Head of caudate nucleus (tissue), 42 donors: ENCODE measurements at regions not wholly inside any gene's neighbourhood (a gene's known extent, or its start where the extent isn't known, plus 50 kb on each side); places are given as distances from the start of the nearest gene placed in this dataset.

Source experiments
- DNase-seq, 42 donors: peaks; one replicate each; pipeline versions ENCODE4 v3.0.0 to v3.0.0-alpha.2; 2020 to 2021; ENCODE audit warnings: mixed read lengths in 7 of 42
- intact Hi-C: fragments of 100-400 bp; cut with DNase I; formaldehyde crosslinking; loops from one replicate; pipeline ENCODE4 v1.15.0; 2022

GRCh38 chr4:13201241-13201640 is 282.9 kb downstream of the RAB28 start:
- intact Hi-C loops = no loop called here
- DNase-seq = no peak

- intact Hi-C loops = no loop called here
- no peak for DNase-seq
Measured at GRCh38 chr4:13196721-13197120, 287.4 kb downstream of the RAB28 start.

GRCh38 chr4:13193662-13194061 is 290.5 kb downstream of the RAB28 start:
- DNase-seq = no peak
- intact Hi-C loops = no loop called here

DNA sequence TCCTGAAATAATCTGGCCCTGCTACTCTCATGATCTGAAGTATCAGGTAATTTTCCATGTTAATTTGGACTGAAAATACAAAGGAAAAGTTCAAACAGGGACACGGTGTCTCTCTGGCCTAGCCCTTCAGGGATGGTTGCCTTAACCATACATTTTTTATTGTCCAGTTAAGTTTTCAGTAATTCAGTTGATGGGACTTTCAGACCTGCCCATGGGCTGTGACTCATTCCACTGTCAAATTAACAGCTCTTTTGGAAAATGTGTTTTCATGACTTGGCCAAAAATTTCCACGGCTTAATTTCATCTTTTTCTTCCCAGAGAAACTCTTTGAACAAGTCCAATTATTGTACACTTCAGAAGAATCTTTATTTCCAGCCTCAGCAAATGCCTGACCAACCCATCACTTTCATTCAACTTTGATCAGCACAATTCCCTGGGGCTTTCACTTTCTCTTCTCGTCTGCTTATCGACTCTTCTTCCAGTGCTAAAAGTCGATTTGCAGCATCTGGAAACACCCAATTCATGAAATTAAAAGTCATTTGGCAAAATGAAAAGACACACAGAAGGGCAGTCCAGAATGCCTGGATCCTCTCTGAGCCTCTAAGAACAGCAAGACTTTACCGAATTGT is 293.9 kb downstream of the RAB28 start:
- intact Hi-C loops = no loop called here

GRCh38 chr4:13184199-13184598 is 299.9 kb downstream of the RAB28 start:
- no peak for DNase-seq
- intact Hi-C loops = no loop called here

More for the DNA sequence above, 293.9 kb downstream of the RAB28 start:
- DNase-seq = no peak

DNA sequence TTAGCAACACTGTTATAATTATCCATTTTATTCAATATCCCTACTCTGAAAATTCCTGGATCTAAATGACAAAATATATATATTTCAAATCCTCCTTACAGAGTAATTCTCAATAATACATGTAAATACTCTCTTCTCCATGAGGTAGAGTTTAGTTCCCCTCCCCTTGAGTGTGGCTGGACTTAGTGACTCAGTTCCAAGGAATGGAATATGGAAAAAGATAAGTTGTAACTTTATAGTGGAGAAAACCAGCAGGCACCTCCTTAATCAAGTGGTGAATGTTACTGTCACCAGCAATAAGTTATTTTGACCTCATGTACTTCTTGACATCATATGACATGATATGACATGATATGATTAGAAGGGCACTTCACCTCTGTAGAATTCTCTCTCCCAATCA is 302.0 kb downstream of the RAB28 start:
- DNase-seq = no peak
- intact Hi-C loops = no loop called here

- DNase-seq = no peak
- intact Hi-C loops = no loop called here
Measured at GRCh38 chr4:13181681-13182080, 302.5 kb downstream of the RAB28 start.

DNA sequence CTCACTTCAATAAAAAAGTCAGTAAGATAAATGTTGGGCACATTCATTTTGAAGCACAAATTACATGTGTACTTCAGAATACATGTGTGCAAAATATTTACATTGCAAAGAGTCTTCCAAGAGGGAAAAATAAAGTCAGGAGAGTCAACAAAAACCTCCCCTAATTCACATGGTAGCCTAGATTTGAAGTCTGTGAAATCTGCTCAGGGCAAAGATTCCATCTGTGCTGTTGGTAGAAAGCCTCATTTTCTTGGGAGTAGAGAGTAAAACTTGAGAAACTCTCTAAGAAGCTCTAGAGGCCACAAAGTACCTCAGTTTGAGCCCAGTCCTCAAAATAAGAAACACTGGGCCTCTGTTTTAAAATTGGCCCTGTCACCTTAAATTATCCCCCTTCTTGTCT is 303.4 kb downstream of the RAB28 start:
- DNase-seq = no peak
- intact Hi-C loops = no loop called here

- DNase-seq = peak in 1 of 42 donors; percentile 16
- intact Hi-C loops = no loop called here
Measured at GRCh38 chr4:13178621-13179020, 305.5 kb downstream of the RAB28 start.

DNA sequence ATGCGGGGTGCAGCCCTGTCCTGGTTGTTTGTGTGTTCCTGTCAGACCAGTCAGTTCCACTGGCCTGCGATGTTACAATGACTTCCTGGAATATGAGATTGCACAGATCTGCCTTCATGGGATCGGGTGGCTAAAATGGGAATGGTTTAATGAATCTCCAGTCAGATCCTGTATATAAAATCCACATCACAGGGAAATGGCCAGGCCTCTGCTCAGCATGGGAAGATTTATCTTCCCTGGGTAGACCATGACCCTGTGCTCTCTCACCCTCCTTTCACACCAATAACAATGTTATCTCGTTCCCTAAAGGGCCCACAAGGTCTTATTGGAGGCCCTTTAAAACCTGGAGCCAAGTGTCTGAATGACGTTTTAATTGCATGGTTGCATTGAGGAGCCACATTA is 307.4 kb downstream of the RAB28 start:
- DNase-seq = no peak

GRCh38 chr4:13174926-13175325 is 309.2 kb downstream of the RAB28 start:
- intact Hi-C loops = no loop called here
- DNase-seq = no peak

More for the DNA sequence above, 307.4 kb downstream of the RAB28 start:
- intact Hi-C loops = no loop called here

DNA sequence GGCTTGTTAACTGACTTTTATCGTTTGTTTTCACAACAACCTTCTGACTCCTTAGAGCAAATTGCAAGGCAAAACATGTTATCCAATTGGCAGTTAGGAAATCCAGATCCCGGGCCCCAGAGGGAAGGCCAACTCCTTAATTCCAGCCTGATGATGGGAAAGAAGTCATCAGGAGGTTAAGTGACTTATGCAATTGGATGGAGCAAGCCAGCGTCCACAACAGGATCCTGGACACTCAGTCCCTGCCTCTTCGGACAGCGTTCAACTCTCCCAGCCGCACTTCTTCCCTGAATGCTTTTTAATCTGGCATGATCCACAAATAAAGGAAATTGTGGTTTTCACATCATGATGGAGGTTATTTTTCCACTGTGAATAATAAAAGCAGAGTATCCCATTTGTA is 310.1 kb downstream of the RAB28 start:
- DNase-seq = no peak
- intact Hi-C loops = no loop called here

GRCh38 chr4:13171292-13172057 is 312.7 kb downstream of the RAB28 start:
- intact Hi-C loops = no loop called here

GRCh38 chr4:13169731-13170525 is 314.2 kb downstream of the RAB28 start:
- intact Hi-C loops = no loop called here
- no peak for DNase-seq

More at GRCh38 chr4:13171292-13172057, 312.7 kb downstream of the RAB28 start:
- DNase-seq = no peak

- DNase-seq = no peak
- intact Hi-C loops = no loop called here
Measured at GRCh38 chr4:13168326-13168725, 315.8 kb downstream of the RAB28 start.

DNA sequence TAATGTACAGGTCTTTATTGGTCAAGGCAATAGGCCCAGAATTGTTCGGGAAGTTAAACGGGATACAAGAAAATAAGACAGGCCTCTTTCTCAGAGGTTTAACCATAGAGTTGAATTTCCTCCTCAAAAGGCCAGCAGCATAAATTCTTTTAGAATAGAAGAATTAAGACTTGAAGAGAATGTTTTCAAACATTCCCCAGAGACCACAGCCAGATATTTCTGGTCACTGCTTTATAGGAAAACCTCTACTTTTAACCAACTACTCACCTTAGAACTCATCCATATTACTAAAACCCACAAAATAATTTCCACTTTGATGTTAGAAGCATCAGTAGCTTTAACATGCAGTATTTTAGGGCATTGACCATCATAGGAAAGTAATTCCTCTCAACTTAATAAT is 317.9 kb downstream of the RAB28 start:
- intact Hi-C loops = no loop called here
- DNase-seq = no peak

DNA sequence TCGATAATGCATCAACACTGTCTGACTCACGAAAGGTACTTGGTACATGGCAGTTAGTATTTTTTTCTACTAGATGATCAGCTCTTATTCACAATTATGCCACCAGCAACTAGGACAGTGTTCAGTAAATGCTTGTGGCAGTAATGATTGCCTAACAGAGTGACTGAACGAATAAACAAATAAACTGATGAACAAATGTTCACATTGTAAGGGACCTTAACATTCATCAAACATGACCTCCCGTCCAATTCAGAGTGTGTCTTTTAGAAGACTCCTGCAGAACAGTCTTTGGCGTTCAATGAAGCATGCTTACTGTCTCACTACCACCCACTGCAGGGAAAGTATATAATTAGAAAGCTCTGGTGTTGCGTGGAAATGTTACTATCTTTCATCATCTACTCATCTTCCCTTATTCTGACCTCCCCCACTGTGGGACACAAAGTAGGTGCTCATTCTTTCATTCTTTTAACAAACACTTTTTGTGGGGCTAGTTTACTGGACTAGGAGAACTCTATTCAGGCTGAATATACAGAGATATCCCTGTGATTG is 319.3 kb downstream of the RAB28 start:
- DNase-seq = no peak

DNA sequence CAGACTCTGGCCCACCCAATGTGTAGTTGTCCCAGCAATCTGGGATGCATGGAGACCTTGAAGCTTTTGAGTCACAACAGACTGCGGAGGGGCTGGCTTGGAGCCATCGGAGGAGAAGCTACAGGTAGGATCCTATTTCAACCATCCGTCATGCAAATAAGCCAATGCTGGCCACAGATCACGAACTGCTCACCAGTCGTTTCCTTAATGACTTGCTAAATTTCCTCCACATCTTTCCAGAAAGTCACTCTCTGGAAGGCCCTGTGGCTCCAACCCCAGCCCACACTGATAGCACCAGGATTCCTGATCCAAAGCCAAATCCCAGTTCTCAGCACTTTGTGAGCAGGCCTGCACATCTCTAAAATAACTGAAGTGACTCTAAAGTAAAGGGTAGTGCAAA is 321.3 kb downstream of the RAB28 start:
- intact Hi-C loops = no loop called here
- DNase-seq = no peak

More for the DNA sequence above, 319.3 kb downstream of the RAB28 start:
- intact Hi-C loops = no loop called here

DNA sequence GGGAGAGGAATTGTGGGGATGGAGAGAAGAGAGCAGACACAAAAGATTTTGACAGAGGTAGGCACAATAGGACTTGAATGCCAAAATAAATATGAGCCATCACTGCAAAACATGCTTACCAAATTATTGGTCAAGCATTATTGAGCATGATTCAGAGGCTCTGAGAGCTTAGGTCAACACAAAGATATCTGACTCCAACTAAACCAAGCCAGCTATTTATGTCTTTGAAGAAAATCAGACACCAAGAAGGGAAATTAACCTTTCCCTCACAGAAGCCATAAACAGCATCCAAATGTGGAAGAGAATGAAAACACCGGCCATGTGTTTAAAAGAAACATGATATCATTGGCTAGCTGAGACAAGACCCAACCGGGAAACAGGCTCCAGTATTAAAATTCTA is 323.2 kb downstream of the RAB28 start:
- no peak for DNase-seq
- intact Hi-C loops = no loop called here
